GM19395 (cell line): ENCODE measurements at regions not wholly inside any gene's neighbourhood (a gene's known extent, or its start where the extent isn't known, plus 50 kb on each side); places are given as distances from the start of the nearest gene placed in this dataset.

ENCODE experiments used
- ATAC-seq: cut with Tn5 transposase; IDR thresholded peaks from one replicate; pipeline ENCODE4 v1.9.1; 2021; ENCODE audit warnings: mild to moderate bottlenecking, moderate library complexity; ENCODE audit not compliant: unreplicated experiment

GRCh38 chr14:56933446-56933845, 123.2 kb upstream of the OTX2 start:
- no peak for ATAC-seq

GRCh38 chr14:56918849-56919574, 108.7 kb upstream of the OTX2 start:
- ATAC-seq = no peak

DNA sequence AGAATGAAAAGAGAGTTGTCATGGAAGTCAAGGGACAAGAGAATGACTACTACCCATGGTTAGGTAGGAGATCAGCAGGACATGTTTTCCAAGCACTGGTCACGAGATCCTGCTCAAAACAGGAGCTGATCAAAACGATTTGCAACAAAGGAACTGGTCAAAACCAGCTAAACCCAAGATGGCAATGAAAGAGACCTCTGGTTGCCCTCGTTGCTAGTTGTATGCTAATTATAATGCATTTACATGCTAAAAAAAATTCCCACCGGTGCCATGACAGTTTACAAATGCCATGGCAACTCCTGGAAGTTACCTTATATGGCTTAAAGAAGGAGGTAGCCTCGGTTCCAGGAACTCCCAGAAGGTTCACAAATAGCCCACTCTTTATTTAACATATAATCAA, 95.0 kb upstream of the OTX2 start:
- ATAC-seq = no peak

DNA sequence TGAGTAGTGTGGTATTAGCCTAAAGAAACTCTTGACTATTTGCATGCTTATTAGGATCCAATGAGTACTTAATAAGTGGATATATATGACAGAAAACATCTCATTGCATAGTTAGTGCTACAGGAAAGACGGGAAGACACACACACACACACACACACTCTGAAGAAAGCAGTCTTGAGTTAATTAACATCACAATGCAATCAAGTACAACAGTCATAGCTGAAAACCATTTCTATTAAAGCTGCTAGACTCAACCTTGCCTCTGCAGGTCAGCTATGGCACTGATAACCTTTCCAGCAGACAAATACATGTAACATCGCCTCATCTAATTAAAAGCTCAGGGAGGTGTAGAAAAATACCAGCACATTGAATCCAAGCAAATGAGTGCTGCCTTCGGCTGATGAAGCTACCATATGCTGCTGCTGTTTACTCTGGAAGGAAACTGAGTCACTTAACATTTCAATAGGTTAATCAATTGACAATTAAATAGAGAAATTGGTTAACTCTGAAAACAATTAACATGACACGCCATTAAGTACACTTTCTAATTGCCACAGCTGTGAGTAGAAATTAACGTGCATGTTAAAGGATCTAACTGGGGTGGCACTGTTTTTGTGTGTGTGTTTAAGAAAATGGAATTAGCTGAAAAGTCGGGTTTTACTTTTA, 93.2 kb upstream of the OTX2 start:
- ATAC-seq = no peak

DNA sequence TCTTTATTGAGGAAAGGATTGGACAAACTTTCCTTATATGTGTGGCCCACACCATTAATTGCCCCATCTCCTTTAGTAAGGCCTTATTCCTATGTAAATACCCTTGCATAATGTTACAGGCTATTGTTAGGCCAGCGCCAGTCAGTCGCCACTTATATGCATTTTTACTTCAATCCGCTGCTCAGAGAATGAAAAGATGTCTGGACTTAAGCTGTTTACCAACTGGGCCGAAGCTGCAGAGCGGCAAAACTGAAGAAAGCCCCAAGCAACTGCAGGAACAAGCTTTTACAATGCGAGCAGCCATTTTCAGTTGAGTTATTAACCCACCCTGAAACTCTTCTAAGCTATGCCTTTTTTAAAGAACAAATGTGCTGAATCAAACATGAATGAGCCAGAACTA, 92.1 kb upstream of the OTX2 start:
- no peak for ATAC-seq

GRCh38 chr14:56900726-56901125, 90.4 kb upstream of the OTX2 start:
- no peak for ATAC-seq

DNA sequence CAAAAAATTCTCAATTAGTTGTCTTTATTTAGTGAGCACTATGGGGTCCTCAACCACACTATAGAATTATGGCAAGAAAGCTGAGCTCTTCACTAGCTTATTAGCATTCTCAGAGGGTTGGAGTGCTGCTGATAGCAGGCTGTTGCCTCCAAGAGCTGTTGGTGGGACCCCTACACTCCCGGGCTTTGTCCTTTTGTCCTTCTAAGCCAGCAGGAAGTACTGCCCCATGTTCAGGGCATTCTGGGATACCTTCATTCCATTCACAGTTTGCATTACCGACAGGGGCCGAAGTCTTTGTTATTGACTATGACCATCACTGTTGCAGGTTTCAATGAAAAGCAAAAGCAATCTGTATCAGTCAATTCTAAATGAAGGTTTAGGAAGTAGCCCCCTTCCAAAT, 89.5 kb upstream of the OTX2 start:
- no peak for ATAC-seq

- ATAC-seq = no peak
These were observed 86.6 kb upstream of the OTX2 start for GRCh38 chr14:56896922-56897321.

- ATAC-seq = no peak
These were observed 86.0 kb upstream of the OTX2 start for GRCh38 chr14:56896231-56896630.

DNA sequence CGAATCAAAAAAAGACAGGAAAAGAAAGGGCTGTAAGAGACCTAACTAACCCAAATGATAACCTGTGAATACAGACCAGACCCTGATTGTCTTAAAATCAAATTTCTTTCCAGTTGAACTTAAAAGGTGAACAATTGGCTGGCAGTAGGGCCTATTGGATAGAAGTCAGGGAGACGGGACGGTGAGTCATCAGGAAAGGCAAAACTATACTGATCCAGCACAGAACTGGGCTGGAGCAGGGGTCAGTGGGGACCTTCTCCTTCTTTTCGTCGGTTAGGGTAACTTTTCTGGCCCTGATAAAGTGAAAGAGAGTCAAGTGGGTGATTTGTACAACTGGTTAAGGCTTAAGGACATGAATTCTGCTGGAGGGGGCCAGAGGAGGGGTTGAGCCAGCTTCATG, 84.9 kb upstream of the OTX2 start:
- no peak for ATAC-seq

DNA sequence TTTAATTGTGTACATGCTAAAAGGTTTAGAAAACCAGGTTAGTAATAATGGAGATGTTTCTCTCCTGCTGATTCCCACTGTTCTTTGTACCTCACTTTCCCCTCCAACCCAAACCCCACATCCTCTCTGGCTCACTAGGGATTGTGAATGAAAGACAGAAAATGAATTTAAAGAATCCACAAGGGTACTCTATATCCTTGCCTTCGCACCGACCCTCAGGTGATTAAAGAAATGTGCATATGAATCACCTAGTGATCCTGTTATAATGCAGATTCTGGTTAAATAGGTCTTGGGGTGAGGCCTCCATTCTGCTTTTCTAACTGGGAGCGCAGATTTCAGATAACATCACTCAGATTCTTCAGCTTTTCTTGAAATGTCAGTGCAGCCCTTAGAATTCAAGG, 84.3 kb upstream of the OTX2 start:
- ATAC-seq = no peak

DNA sequence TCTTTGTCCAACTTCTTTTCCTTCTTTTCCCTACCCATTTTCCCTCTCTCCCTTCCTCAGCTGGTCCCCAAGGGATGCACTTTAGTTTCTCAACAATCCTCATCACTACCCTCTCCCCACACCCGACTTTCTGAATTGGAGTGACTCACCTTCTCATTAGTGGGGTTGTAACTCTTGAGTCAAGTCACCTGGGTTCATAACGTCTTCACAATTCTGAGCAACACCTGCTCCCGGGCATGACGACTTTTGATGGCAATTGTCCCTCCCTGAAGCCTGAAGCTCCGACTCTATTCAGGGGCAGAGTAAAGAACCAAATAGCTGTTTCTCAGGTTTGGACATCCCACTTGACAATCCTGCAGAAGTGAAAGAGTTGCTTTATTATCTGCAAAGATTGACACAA, 82.7 kb upstream of the OTX2 start:
- no peak for ATAC-seq

DNA sequence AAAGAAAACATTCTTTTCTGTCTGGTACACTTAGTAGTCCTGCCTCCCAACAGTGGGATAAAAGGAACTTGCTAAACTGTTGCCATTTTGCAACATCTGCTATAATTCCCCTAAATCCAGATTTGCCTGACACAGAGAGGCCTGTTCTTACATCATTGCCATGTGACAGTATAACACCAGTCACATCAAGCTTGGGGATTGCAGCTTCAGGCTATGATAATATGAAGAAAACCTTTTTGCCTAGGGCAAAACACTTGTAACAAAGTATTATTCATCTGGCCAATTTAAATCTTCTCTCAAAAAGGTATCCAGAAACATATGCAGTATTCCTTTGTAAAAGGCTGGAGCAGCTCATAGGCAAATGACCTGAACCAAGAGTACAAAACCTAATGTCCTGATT, 80.9 kb upstream of the OTX2 start:
- no peak for ATAC-seq

GRCh38 chr14:56889705-56890104, 79.4 kb upstream of the OTX2 start:
- ATAC-seq = no peak

DNA sequence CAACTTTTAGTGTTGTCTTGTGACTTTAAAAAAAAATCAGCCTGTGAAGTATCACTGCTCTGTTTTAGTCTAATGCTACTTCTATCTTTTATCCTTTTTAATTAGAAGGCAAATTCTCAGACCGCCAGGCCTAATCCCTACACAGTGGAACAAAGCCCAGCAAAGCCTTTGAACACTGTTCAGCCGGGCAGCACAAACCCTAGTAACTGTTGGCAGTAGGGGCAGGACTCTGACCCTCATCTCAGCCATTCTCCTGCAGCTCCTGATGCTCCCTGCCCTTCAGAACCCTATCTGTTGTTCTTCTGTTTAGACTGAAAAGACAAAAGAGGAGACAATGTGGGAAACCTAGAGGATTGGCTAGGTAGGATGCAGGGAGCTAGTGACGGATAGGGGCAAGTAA, 78.0 kb upstream of the OTX2 start:
- ATAC-seq = no peak

GRCh38 chr14:56887216-56887615, 76.9 kb upstream of the OTX2 start:
- ATAC-seq = no peak

GRCh38 chr14:56886471-56887062, 76.3 kb upstream of the OTX2 start:
- ATAC-seq = no peak

- no peak for ATAC-seq
These were observed 75.5 kb upstream of the OTX2 start for GRCh38 chr14:56885825-56886224.

GRCh38 chr14:56884617-56885016, 74.3 kb upstream of the OTX2 start:
- no peak for ATAC-seq

GRCh38 chr14:56881181-56881580, 70.9 kb upstream of the OTX2 start:
- ATAC-seq = no peak

DNA sequence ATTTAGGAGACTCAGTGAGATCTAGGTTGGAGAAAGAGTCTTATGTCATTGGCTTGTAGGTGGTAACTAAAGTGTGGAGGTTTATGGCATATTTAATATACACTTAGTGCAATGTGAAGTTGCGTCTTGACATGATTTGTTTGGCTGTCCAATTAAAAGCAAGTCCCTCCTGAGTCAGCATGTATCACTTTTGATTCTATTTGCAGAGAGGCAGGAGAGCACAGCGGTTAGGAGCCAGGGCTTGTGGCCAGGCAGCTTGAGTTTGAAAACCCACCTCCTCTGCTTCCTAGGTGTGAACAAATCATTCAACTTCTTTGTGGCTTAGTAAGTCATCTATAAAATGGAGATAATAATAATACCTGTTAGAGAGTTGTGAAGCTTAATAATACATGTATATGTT, 68.5 kb upstream of the OTX2 start:
- no peak for ATAC-seq

DNA sequence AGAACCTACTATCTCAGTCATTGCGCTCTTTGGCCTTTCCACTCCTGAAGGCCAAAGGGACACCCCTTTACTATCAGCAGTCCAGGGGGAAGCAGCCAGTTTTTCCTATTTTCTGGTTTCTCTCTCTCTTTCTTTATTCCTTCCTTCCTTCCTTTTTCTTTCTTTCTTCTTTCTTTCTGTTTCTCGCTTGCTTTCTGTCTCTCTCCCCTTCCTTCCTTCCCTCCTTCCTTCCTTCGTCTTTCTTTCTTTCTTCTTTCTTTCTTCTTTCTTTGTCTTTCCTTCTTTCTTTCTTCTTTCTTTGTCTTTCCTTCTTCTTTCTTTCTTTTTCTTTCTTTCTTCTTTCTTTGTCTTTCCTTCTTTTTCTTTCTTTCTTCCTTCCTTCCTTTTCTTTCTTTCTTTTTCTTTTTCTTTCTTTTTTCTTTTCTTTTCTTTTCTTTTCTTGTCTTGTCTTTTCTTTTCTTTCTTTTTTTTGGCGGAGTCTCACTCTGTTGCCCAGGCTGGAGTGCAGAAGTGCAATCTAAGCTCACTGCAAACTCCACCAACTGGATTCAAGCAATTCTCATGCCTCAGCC, 64.9 kb upstream of the OTX2 start:
- no peak for ATAC-seq
